ENCODE measurements at regions not wholly inside any gene's neighbourhood (a gene's known extent, or its start where the extent isn't known, plus 50 kb on each side); places are given as distances from the start of the nearest gene placed in this dataset.

- TF ChIP-seq EZH2 (IDR thresholded peaks at IDR 0.05; ENCODE audit: borderline replicate concordance, insufficient read depth, low read depth, low read length, poor library complexity, severe bottlenecking) (no peak), CTCF (IDR thresholded peaks at IDR 0.05) (no peak)
Observed at GRCh38 chr2:145408980-145409379, 889.1 kb upstream of the ZEB2 start.
